ENCODE measurements at regions not wholly inside any gene's neighbourhood (a gene's known extent, or its start where the extent isn't known, plus 50 kb on each side); places are given as distances from the start of the nearest gene placed in this dataset.
A peak's percentile ranks its signal among the peaks of the same experiment; 100 is the strongest.
"Not testable (repeated sequence)": the region's sequence is repeated elsewhere in the genome, so short reads cannot be mapped to it uniquely, and the experiment has no call there.

DNA sequence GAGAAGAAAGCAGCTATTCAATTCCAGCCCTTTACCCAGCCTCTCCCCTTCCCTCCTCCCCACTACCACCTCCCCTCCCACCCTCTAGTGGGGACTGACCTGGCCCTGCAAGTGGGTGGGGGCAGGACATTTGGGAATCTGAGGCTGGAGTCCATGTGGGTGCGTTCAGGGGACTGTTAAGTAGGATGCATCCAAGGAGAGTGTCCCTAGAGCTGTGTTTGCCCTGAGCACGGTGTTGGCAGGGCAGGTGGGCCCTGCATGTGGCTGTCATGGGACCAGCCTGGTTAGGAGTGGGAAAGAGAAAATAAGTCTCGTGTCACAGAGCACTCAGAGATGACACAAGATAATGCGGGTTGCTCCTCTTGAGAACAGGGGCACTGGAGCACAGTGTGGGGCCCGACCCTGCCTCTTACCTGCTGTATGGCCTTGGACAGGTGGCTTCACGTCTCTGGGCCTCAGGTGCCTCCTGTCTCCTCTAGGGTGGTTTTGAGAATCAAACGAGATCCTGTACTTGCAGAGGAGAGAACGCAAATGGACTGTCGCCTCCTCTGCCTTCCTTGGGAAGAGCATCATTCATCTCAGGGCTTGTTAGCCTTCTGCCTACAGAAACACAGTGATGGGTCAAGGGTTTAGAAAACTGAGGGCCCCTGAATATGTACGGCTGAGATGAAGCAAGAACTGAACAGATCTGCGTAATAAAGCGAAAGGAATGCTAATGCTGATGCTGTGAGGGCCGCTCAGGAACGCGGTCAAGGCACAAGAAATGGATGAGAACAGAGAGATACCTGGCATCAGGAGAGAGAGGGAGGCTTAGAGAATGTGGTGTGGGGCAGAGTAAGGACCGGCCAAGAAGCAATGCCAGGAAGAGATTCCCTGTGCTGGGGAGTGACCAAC lies 187.7 kb upstream of the HAAO start:
- H3K4me1 ChIP-seq (ENCODE audit: control insufficient read depth, insufficient read depth, low read length) = peaks cover 5% of the 10 kb centered on the region
- H3K9me3 ChIP-seq (replicated peaks; ENCODE audit: low read length) = no peaks in the 10 kb centered on the region
- no peak overlapping the region for H3K4me3 ChIP-seq (ENCODE audit: low read length)
- no peaks in the 10 kb centered on the region for H3K27me3 ChIP-seq (ENCODE audit: control insufficient read depth, insufficient read depth, low read length)
- no peak overlapping the region for H3K9ac ChIP-seq (ENCODE audit: low read depth, low read length)
- H3K4me2 ChIP-seq (ENCODE audit: low read length) = no peak overlapping the region
- H3K36me3 ChIP-seq (ENCODE audit: insufficient read depth, low read length) = no peaks in the 10 kb centered on the region

DNA sequence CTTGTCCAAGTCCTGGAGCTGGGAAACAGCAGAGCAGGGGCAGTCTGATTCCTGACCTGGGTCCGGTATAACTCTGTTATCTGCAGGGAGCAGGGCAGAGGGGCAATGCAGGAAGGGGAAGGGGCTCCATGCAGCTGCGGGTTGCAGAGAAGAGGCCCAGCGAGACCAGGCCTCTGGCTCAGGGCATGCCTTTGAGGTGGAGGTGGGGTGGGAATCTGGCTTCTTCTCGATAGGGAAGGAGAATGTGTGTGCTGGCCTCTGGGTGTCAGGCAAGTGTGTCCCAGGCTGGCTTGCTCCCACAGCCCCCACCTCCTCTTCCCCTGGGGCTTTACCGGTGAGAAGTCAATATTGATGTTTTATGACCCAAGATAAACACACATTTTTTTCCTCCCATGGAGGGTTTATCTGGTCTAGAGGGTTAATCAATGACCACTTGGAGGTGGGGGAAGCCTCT lies 187.1 kb upstream of the HAAO start:
- H3K4me2 ChIP-seq (ENCODE audit: low read length) = no peak overlapping the region
- no peaks in the 10 kb centered on the region for H3K9me3 ChIP-seq (replicated peaks; ENCODE audit: low read length)
- no peak overlapping the region for H3K4me3 ChIP-seq (ENCODE audit: low read length)
- H3K9ac ChIP-seq (ENCODE audit: low read depth, low read length) = no peak overlapping the region
- H3K4me1 ChIP-seq (ENCODE audit: control insufficient read depth, insufficient read depth, low read length) = peaks cover 10% of the 10 kb centered on the region
- no peaks in the 10 kb centered on the region for H3K27me3 ChIP-seq (ENCODE audit: control insufficient read depth, insufficient read depth, low read length)
- no peaks in the 10 kb centered on the region for H3K36me3 ChIP-seq (ENCODE audit: insufficient read depth, low read length)

DNA sequence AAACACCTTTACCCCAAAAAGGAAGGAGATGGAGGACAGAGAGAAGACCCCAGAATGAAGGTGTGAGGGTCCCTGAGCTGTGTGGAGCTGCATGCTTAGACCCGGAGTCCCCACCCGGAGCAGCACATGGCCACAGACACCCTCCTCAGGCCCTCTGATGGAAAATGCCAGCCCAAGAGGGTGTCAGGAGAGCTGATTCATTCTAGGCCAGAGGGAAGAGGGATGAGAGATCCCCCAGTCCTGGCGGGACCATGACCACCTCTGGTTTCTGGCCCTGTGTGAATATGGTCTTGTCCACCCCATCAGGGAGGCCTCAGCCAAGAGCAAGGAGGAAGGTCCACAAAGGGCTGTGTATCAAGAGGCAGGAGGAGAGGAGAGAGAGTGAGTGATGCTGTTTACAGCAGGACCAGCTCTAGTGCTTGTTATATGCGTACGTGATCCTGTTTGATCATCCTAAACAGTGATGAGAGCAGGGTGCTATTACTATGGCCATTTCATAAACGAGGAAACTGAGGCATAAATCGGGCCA lies 186.6 kb upstream of the HAAO start:
- H3K9me3 ChIP-seq (replicated peaks; ENCODE audit: low read length) = no peaks in the 10 kb centered on the region
- H3K36me3 ChIP-seq (ENCODE audit: insufficient read depth, low read length) = no peaks in the 10 kb centered on the region
- peaks cover 14% of the 10 kb centered on the region for H3K4me1 ChIP-seq (ENCODE audit: control insufficient read depth, insufficient read depth, low read length)

DNA sequence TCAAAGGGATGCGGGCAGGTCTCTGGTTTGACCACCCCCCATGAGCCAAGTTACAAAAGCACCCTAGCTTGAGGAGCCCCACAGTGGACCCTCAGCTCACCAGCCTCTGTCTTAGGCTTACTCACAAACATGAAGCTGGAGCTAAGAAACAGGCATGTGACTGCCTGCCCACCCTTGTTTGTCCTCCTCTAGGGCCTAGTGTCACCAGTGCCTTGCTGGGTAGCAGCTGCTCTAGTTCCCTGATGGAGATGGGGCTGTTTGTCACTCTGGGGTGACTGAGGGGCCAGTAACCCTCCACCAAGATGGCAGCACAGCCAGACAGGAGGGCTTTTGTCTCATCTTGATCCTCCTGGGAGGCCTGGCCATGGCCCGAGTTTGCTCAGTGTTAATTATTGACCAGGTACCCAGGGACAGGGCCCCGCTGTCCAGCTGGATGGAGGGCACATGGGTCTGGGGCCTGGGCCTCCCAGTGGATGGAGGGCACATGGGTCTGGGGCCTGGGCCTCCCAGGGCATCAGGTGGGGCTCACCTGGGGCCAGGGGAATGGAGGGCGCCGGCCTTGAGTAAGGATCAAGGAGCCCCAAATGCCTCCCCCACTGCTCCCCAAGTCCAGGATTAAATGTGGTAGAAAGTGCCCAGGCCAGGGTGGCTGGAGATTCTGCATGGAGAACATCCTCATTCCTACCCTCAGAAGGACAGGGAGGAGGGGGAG lies 185.9 kb upstream of the HAAO start:
- H3K27me3 ChIP-seq (ENCODE audit: control insufficient read depth, insufficient read depth, low read length) = no peaks in the 10 kb centered on the region
- no peak overlapping the region for H3K9ac ChIP-seq (ENCODE audit: low read depth, low read length)
- H3K4me3 ChIP-seq (ENCODE audit: low read length) = no peak overlapping the region
- H3K4me2 ChIP-seq (ENCODE audit: low read length) = no peak overlapping the region
- H3K9me3 ChIP-seq (replicated peaks; ENCODE audit: low read length) = no peaks in the 10 kb centered on the region
- H3K36me3 ChIP-seq (ENCODE audit: insufficient read depth, low read length) = no peaks in the 10 kb centered on the region
- H3K4me1 ChIP-seq (ENCODE audit: control insufficient read depth, insufficient read depth, low read length) = peaks cover 18% of the 10 kb centered on the region

More for the DNA sequence above, 186.6 kb upstream of the HAAO start:
- H3K9ac ChIP-seq (ENCODE audit: low read depth, low read length) = no peak overlapping the region
- no peaks in the 10 kb centered on the region for H3K27me3 ChIP-seq (ENCODE audit: control insufficient read depth, insufficient read depth, low read length)
- no peak overlapping the region for H3K4me3 ChIP-seq (ENCODE audit: low read length)
- no peak overlapping the region for H3K4me2 ChIP-seq (ENCODE audit: low read length)

DNA sequence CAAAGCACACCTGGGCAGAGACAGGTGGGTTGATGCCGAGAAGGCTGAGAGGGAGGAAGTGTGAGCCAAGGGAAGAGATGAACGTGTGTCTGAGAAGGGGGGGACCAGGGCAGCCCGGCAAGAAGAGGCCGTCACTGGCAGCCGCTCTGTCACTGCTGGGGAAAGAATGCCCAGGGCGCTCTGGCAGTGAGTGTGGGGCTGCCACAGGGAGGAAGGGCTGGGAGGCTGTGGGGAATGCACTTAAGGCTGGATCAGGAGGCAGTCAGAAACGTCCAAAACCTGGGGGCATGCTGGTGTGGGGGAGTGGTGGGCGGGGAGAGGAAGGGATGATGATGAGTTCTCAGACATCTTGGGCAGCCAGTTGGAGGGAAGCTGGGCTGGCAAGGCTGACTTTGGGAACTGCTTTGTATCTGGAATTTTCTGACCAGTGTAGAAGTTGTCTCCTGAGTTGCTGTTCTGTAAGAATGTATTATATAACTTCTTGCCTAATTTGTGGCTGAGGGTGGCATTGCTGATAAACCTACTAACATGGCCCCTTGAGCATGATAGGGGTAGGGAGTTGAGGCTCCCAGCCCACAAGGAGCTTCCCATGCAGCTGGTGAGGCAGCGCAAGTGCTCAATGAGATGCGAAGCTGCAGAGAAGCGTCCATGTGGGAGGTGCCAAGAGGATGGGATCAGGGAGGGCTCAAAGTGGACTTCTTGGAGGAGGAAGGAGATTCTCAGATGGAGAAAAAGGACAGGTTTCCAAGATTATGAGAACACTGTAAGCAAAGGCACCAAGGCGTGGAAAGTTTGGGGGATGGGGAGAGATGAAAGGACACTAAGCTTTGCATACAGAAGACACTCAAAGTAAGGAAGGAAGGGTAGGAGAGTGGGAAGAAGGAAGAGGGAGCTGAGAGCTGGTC lies 185.1 kb upstream of the HAAO start:
- Histone ChIP-seq H3K36me3 (ENCODE audit: insufficient read depth, low read length) (no peaks in the 10 kb centered on the region), H3K27me3 (ENCODE audit: control insufficient read depth, insufficient read depth, low read length) (no peaks in the 10 kb centered on the region)

DNA sequence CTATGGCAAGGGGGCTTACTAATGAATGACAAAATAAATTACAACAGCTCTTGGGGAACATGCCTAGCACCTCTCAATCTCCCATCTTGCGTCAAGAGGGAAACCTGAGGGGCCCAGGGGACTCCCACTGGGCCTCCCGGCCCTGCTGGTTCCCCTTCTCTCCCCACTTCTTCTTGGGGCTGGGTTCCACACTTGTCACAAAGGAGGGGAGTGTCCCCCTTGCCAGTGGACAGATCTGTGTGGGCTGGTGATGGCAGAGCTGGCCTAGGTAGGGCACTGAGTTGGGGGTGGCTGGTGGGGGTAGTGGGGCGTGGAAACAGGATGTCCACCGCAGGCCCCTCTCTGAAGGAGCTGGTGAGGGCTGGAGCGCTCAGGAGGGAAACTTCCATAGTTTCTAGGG lies 184.0 kb upstream of the HAAO start:
- H3K9ac ChIP-seq (ENCODE audit: low read depth, low read length) = no peak overlapping the region
- H3K27me3 ChIP-seq (ENCODE audit: control insufficient read depth, insufficient read depth, low read length) = no peaks in the 10 kb centered on the region
- peaks cover 28% of the 10 kb centered on the region for H3K4me1 ChIP-seq (ENCODE audit: control insufficient read depth, insufficient read depth, low read length)
- H3K9me3 ChIP-seq (replicated peaks; ENCODE audit: low read length) = no peaks in the 10 kb centered on the region
- no peak overlapping the region for H3K4me2 ChIP-seq (ENCODE audit: low read length)
- no peaks in the 10 kb centered on the region for H3K36me3 ChIP-seq (ENCODE audit: insufficient read depth, low read length)
- no peak overlapping the region for H3K4me3 ChIP-seq (ENCODE audit: low read length)

More for the DNA sequence above, 185.1 kb upstream of the HAAO start:
- Histone ChIP-seq H3K4me2 (ENCODE audit: low read length) (no peak overlapping the region), H3K9me3 (replicated peaks; ENCODE audit: low read length) (no peaks in the 10 kb centered on the region), H3K9ac (ENCODE audit: low read depth, low read length) (no peak overlapping the region), H3K4me1 (ENCODE audit: control insufficient read depth, insufficient read depth, low read length) (peaks cover 21% of the 10 kb centered on the region), H3K4me3 (ENCODE audit: low read length) (no peak overlapping the region)

DNA sequence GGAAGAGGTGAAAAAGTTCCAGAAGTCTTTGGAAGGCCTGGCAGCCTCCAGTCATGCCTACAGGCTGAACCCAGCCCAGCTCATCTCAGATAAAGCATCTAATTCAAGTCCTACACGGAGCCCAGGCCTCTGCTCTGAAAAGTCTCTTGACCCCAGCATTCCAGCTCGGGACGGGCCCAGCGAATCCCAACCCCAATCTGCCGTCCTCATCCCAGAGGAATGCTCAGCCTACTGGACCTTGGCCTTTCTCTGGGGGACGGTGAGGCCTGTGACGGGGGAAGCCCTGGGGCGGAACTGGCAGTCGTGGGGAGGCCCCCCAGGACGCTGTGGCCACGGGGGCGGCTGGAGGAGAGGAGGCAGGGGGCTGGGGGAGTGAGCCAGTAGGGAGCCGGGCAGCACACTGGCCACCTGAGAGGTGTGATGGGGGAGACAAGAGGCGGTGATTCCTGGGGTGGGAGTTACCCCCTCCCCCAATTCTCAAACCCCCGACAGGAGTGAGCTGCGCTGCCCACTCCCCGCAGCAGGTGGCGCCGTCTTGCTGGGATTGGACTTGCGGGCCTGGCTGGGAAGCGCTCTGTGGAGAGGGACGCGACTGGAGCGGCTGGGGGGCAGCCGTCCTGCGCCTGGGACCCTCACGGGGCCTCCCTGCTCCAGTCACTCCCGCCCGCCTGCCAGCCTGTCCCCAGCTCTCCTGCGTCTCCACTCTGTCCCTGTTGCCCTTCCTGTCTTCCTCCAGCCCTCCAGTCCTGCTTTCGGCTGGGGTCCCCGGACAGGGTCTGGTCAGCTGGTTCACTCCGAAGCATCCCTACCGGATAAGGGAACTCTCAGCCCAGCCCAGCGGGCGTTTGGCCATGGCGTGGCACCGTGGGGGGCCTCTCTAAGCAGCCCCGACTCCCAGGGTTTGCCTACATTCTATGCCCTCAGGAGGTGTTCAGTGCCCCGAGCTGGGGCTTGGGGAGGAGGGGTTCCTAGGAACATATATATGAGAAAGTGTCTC lies 182.6 kb upstream of the HAAO start:
- peak overlapping the region; percentile 80 for H3K9ac ChIP-seq (ENCODE audit: low read depth, low read length)
- H3K4me3 ChIP-seq (ENCODE audit: low read length) = peak overlapping the region; percentile 68
- H3K9me3 ChIP-seq (replicated peaks; ENCODE audit: low read length) = no peaks in the 10 kb centered on the region
- no peaks in the 10 kb centered on the region for H3K36me3 ChIP-seq (ENCODE audit: insufficient read depth, low read length)
- no peaks in the 10 kb centered on the region for H3K27me3 ChIP-seq (ENCODE audit: control insufficient read depth, insufficient read depth, low read length)
- H3K4me2 ChIP-seq (ENCODE audit: low read length) = peak overlapping the region; percentile 99
- peaks cover 32% of the 10 kb centered on the region for H3K4me1 ChIP-seq (ENCODE audit: control insufficient read depth, insufficient read depth, low read length)

DNA sequence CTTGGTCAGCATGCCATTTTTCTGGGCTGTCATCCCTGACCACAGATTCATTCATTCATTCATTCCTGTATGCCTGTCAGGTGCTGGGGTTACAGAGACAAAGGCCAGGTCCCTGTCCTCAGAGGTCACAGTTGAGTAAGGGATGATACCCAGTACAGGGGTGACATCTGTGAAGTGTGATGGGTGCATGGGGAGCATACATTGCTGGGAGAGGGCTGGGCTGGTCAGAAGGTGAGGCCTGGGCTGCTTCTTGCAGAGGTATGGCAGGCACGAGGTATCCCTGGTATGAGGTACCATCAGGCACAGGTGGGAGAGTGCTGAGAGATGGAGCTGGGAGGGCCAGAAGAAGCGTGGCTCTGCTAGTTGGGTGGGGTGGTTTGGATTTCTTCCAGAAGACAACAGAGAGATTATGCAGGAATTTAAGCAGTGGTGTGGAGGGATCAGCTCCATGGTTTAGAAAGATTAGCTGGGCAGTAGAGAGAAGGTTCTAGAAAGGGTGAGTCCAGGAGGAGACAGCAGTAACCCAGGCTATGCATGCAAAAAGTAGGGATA lies 181.9 kb upstream of the HAAO start:
- H3K4me2 ChIP-seq (ENCODE audit: low read length) = no peak overlapping the region
- no peaks in the 10 kb centered on the region for H3K27me3 ChIP-seq (ENCODE audit: control insufficient read depth, insufficient read depth, low read length)
- H3K4me3 ChIP-seq (ENCODE audit: low read length) = no peak overlapping the region
- no peaks in the 10 kb centered on the region for H3K9me3 ChIP-seq (replicated peaks; ENCODE audit: low read length)
- H3K36me3 ChIP-seq (ENCODE audit: insufficient read depth, low read length) = no peaks in the 10 kb centered on the region
- H3K9ac ChIP-seq (ENCODE audit: low read depth, low read length) = no peak overlapping the region
- peaks cover 40% of the 10 kb centered on the region for H3K4me1 ChIP-seq (ENCODE audit: control insufficient read depth, insufficient read depth, low read length)

DNA sequence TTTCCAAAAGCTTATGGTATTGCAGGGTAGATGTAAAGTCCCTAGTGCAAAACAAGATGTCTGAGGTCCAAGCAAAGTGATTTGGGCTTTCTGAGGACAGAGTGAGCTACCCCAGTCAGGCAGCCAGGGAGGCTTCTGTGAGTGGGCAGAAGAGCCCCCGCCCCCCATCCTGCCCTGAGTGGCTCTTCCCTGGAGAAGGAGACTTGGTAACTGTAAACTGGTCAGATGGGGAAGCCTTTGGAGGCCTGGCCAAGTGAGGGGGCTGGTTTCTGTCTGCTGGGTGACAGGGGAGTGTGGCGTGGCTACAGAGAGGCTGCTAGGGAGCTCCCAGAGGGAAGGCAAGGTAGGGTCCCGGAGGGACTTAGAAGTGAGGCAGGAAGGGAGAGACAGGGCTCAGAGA lies 181.3 kb upstream of the HAAO start:
- Histone ChIP-seq H3K4me1 (ENCODE audit: control insufficient read depth, insufficient read depth, low read length) (peaks cover 44% of the 10 kb centered on the region), H3K9me3 (replicated peaks; ENCODE audit: low read length) (no peaks in the 10 kb centered on the region), H3K36me3 (ENCODE audit: insufficient read depth, low read length) (no peaks in the 10 kb centered on the region), H3K4me2 (ENCODE audit: low read length) (no peak overlapping the region), H3K9ac (ENCODE audit: low read depth, low read length) (no peak overlapping the region), H3K27me3 (ENCODE audit: control insufficient read depth, insufficient read depth, low read length) (no peaks in the 10 kb centered on the region), H3K4me3 (ENCODE audit: low read length) (no peak overlapping the region)

DNA sequence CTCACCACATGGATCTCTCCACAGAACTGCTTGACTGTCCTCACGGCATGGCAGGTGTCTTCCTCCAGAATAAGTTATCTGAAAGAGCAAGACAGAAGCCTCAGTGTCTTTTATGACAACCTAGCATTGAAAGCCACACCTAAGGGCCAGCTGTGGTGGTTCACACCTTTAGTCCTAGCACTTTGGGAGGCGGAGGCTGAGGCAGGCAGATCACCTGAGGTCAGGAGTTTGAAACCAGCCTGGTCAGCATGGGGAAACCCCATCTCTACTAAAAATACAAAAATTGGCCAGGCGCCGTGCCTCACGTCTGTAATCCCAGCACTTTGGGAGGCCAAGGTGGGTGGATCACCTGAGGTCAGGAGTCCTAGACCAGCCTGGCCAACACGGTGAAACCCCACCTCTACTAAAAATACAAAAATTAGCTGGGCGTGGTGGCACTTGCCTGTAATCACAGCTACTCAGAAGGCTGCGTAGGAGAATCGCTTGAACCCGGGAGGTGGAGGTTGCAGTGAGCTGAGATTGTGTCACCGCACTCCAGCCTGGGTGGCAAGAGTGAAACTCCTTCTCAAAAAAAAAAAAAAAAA lies 180.6 kb upstream of the HAAO start:
- not testable (repeated sequence) for H3K4me2 ChIP-seq (ENCODE audit: low read length); H3K4me3 ChIP-seq (ENCODE audit: low read length); H3K9ac ChIP-seq (ENCODE audit: low read depth, low read length); H3K36me3 ChIP-seq (ENCODE audit: insufficient read depth, low read length); H3K9me3 ChIP-seq (replicated peaks; ENCODE audit: low read length); H3K27me3 ChIP-seq (ENCODE audit: control insufficient read depth, insufficient read depth, low read length)
- peaks cover 51% of the 10 kb centered on the region for H3K4me1 ChIP-seq (ENCODE audit: control insufficient read depth, insufficient read depth, low read length)
